ENCODE measurements at regions not wholly inside any gene's neighbourhood (a gene's known extent, or its start where the extent isn't known, plus 50 kb on each side); places are given as distances from the start of the nearest gene placed in this dataset.

- TF ChIP-seq CTCF (IDR thresholded peaks at IDR 0.05; ENCODE audit: low read depth, low read length): no peak
Measured at GRCh38 chr6:103680116-103680515, 1179.6 kb downstream of the HACE1 start.

GRCh38 chr6:103677290-103677689 lies 1182.4 kb downstream of the HACE1 start:
- H3K27ac ChIP-seq: no peak overlapping the region
- TF ChIP-seq CTCF (IDR thresholded peaks at IDR 0.05; ENCODE audit: low read depth, low read length): no peak
- no peaks in the 10 kb centered on the region for H3K4me1 ChIP-seq (ENCODE audit: low read depth)
- no peak overlapping the region for H3K4me3 ChIP-seq
- no peak for DNase-seq (ENCODE audit: low read depth in 1 of 2, low spot score in 1 of 2)
- H3K36me3 ChIP-seq: no peaks in the 10 kb centered on the region
- no peaks in the 10 kb centered on the region for H3K9me3 ChIP-seq (ENCODE audit: low read depth)
- no peaks in the 10 kb centered on the region for H3K27me3 ChIP-seq

More at GRCh38 chr6:103680116-103680515, 1179.6 kb downstream of the HACE1 start:
- no peak for DNase-seq (ENCODE audit: low read depth in 1 of 2, low spot score in 1 of 2)
- H3K4me3 ChIP-seq: no peak overlapping the region
- H3K9me3 ChIP-seq (ENCODE audit: low read depth): no peaks in the 10 kb centered on the region
- no peaks in the 10 kb centered on the region for H3K27me3 ChIP-seq
- H3K36me3 ChIP-seq: no peaks in the 10 kb centered on the region
- no peaks in the 10 kb centered on the region for H3K4me1 ChIP-seq (ENCODE audit: low read depth)
- no peak overlapping the region for H3K27ac ChIP-seq

DNA sequence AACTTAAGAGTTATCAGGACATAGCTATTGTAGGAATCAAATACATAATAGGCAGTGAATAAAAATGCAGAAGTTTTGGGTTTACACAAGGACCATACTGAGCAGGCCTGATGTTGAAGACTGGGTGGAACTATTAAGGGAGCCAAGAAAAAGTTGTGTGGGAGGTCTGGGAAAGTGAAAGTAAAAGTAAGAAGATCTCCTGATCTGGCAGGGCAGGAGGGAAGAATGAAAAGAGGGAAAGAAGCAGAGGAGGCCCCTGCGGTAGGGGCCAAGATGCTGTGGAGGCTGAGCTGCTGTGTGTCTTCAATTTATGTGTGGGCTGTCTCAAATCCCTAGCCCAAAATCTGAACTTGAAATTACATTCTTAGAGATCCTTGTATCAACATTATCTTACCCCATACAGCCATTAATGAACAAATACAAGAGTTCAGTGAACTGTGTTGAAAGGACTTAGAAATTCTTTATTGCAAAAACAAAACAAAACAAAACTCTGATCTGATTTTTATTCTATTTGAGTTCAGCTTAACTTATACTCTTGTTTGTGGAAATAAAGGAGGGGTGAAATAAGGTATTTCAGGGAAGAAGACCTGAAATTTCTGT lies 1183.8 kb downstream of the HACE1 start:
- Histone ChIP-seq H3K4me1 (ENCODE audit: low read depth) (no peaks in the 10 kb centered on the region), H3K27me3 (no peaks in the 10 kb centered on the region), H3K27ac (no peak overlapping the region), H3K36me3 (no peaks in the 10 kb centered on the region), H3K9me3 (ENCODE audit: low read depth) (no peaks in the 10 kb centered on the region), H3K4me3 (no peak overlapping the region)
- TF ChIP-seq CTCF (IDR thresholded peaks at IDR 0.05; ENCODE audit: low read depth, low read length): no peak
- no peak for DNase-seq (ENCODE audit: low read depth in 1 of 2, low spot score in 1 of 2)

- no peak for DNase-seq (ENCODE audit: low read depth in 1 of 2, low spot score in 1 of 2)
- no peak for TF ChIP-seq CTCF (IDR thresholded peaks at IDR 0.05; ENCODE audit: low read depth, low read length)
- no peaks in the 10 kb centered on the region for H3K36me3 ChIP-seq
- H3K4me3 ChIP-seq: no peak overlapping the region
- H3K27me3 ChIP-seq: no peaks in the 10 kb centered on the region
- no peak overlapping the region for H3K27ac ChIP-seq
- H3K4me1 ChIP-seq (ENCODE audit: low read depth): no peaks in the 10 kb centered on the region
- H3K9me3 ChIP-seq (ENCODE audit: low read depth): no peaks in the 10 kb centered on the region
Measured at GRCh38 chr6:103674790-103675189, 1184.9 kb downstream of the HACE1 start.

GRCh38 chr6:103672169-103672568 lies 1187.5 kb downstream of the HACE1 start:
- peak in 1 of 2 donors; percentile 9 for DNase-seq (ENCODE audit: low read depth in 1 of 2, low spot score in 1 of 2)
- Histone ChIP-seq H3K4me3 (no peak overlapping the region), H3K9me3 (ENCODE audit: low read depth) (no peaks in the 10 kb centered on the region), H3K4me1 (ENCODE audit: low read depth) (no peaks in the 10 kb centered on the region), H3K27me3 (no peaks in the 10 kb centered on the region), H3K36me3 (no peaks in the 10 kb centered on the region), H3K27ac (no peak overlapping the region)
- TF ChIP-seq CTCF (IDR thresholded peaks at IDR 0.05; ENCODE audit: low read depth, low read length): no peak
